ENCODE measurements at regions not wholly inside any gene's neighbourhood (a gene's known extent, or its start where the extent isn't known, plus 50 kb on each side); places are given as distances from the start of the nearest gene placed in this dataset.

DNA sequence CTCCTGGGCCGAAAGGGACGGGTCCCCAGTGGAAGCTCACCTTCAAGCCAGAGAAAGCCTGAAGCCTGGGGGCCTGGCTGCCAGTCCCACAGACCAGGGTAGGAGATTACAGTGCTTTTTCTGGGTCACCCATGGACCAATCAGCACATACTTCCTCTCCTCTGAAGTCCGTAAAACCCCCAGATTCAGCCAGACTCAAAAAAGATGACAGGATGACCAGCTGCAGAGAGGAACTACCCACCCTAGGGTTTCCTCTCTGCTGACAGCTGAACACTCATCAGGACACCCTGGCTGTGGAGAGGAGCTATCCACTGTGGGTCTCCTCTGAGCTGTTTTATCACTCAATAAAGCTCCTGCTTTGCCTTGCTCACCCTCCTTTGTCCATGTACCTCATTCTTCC lies 78.0 kb downstream of the SAMD9 start:
- TF ChIP-seq, protein P1, sequence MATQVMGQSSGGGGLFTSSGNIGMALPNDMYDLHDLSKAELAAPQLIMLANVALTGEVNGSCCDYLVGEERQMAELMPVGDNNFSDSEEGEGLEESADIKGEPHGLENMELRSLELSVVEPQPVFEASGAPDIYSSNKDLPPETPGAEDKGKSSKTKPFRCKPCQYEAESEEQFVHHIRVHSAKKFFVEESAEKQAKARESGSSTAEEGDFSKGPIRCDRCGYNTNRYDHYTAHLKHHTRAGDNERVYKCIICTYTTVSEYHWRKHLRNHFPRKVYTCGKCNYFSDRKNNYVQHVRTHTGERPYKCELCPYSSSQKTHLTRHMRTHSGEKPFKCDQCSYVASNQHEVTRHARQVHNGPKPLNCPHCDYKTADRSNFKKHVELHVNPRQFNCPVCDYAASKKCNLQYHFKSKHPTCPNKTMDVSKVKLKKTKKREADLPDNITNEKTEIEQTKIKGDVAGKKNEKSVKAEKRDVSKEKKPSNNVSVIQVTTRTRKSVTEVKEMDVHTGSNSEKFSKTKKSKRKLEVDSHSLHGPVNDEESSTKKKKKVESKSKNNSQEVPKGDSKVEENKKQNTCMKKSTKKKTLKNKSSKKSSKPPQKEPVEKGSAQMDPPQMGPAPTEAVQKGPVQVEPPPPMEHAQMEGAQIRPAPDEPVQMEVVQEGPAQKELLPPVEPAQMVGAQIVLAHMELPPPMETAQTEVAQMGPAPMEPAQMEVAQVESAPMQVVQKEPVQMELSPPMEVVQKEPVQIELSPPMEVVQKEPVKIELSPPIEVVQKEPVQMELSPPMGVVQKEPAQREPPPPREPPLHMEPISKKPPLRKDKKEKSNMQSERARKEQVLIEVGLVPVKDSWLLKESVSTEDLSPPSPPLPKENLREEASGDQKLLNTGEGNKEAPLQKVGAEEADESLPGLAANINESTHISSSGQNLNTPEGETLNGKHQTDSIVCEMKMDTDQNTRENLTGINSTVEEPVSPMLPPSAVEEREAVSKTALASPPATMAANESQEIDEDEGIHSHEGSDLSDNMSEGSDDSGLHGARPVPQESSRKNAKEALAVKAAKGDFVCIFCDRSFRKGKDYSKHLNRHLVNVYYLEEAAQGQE (IDR thresholded peaks at IDR 0.05): no peak
- TF ChIP-seq TAF1 (conservative IDR thresholded peaks at IDR 0.05) (no peak), RAD21 (IDR thresholded peaks at IDR 0.05) (no peak), SP1 (IDR thresholded peaks at IDR 0.05) (no peak), FOXA1 (IDR thresholded peaks at IDR 0.05) (no peak), EGR1 (IDR thresholded peaks at IDR 0.05; ENCODE audit: low read depth in 2 of 2) (no peak), JUND (IDR thresholded peaks at IDR 0.05) (no peak)
- TF ChIP-seq, protein P2, sequence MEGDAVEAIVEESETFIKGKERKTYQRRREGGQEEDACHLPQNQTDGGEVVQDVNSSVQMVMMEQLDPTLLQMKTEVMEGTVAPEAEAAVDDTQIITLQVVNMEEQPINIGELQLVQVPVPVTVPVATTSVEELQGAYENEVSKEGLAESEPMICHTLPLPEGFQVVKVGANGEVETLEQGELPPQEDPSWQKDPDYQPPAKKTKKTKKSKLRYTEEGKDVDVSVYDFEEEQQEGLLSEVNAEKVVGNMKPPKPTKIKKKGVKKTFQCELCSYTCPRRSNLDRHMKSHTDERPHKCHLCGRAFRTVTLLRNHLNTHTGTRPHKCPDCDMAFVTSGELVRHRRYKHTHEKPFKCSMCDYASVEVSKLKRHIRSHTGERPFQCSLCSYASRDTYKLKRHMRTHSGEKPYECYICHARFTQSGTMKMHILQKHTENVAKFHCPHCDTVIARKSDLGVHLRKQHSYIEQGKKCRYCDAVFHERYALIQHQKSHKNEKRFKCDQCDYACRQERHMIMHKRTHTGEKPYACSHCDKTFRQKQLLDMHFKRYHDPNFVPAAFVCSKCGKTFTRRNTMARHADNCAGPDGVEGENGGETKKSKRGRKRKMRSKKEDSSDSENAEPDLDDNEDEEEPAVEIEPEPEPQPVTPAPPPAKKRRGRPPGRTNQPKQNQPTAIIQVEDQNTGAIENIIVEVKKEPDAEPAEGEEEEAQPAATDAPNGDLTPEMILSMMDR (IDR thresholded peaks at IDR 0.05; ENCODE audit: low read depth, low read length, missing input control): no peak

Measured in liver (tissue), 3 donors.